GM12878 (cell line): ENCODE measurements at regions not wholly inside any gene's neighbourhood (a gene's known extent, or its start where the extent isn't known, plus 50 kb on each side); places are given as distances from the start of the nearest gene placed in this dataset.

ENCODE experiments used
- BRCA1 ChIP-seq: IDR thresholded peaks from 2 replicates; pipeline ENCODE4 v1.6.1; 2011; ENCODE audit warnings: low read depth, low read length, improper control_type of control experiment
- CEBPB ChIP-seq, 2 experiments: fragments of 150-350 bp in 1 of 2; IDR thresholded peaks; 2 replicates each; pipeline ENCODE4 v1.6.1; 2012 to 2014; ENCODE audit warnings: low read depth in 2 of 2, low read length in 2 of 2, borderline replicate concordance in 1 of 2, inconsistent platforms in 1 of 2
- CTCF ChIP-seq, 3 experiments: IDR thresholded peaks in 2 of 3; conservative IDR thresholded peaks in 1 of 3; 2 replicates each; pipeline ENCODE4 v1.5.1; 2011; ENCODE audit warnings: low read depth in 3 of 3, low read length in 3 of 3, mild to moderate bottlenecking in 3 of 3, control low read depth in 2 of 3, moderate library complexity in 2 of 3, inconsistent platforms in 1 of 3, mixed read lengths in 1 of 3; ENCODE audit not compliant: control insufficient read depth in 2 of 3, insufficient read depth in 1 of 3; ENCODE audit errors: extremely low read depth in 1 of 3
- KLF5 ChIP-seq: fragments of 450-650 bp; IDR thresholded peaks from 2 replicates; pipeline ENCODE4 v1.6.1; 2014; ENCODE audit warnings: mild to moderate bottlenecking; ENCODE audit not compliant: partially characterized antibody
- MEF2B ChIP-seq: fragments of 450-650 bp; IDR thresholded peaks from 2 replicates; pipeline ENCODE4 v1.6.1; 2018; ENCODE audit warnings: mild to moderate bottlenecking, moderate library complexity; ENCODE audit not compliant: partially characterized antibody, poor library complexity, severe bottlenecking
- SP1 ChIP-seq: IDR thresholded peaks from one replicate; pipeline ENCODE4 v1.6.1; 2011; ENCODE audit warnings: low read depth, low read length
- ZNF274 ChIP-seq: IDR thresholded peaks from one replicate; pipeline ENCODE4 v1.8.0; 2011; ENCODE audit not compliant: insufficient read length, insufficient read depth

GRCh38 chr15:25554640-25555039, 115.8 kb upstream of the UBE3A start:
- TF ChIP-seq CTCF (IDR thresholded peaks at IDR 0.05 in 2 of 3, conservative IDR thresholded peaks at IDR 0.05 in 1 of 3; ENCODE audit: control insufficient read depth in 2 of 3, extremely low read depth in 1 of 3, insufficient read depth in 1 of 3, low read depth in 3 of 3, low read length in 3 of 3) = no peak
- no peak for TF ChIP-seq CEBPB (IDR thresholded peaks at IDR 0.05; ENCODE audit: borderline replicate concordance in 1 of 2, low read depth in 2 of 2, low read length in 2 of 2)
- TF ChIP-seq BRCA1 = no peak
- TF ChIP-seq KLF5 = no peak
- no peak for TF ChIP-seq SP1
- TF ChIP-seq ZNF274 = no peak
- no peak for TF ChIP-seq MEF2B
